ENCODE measurements at regions not wholly inside any gene's neighbourhood (a gene's known extent, or its start where the extent isn't known, plus 50 kb on each side); places are given as distances from the start of the nearest gene placed in this dataset.

DNA sequence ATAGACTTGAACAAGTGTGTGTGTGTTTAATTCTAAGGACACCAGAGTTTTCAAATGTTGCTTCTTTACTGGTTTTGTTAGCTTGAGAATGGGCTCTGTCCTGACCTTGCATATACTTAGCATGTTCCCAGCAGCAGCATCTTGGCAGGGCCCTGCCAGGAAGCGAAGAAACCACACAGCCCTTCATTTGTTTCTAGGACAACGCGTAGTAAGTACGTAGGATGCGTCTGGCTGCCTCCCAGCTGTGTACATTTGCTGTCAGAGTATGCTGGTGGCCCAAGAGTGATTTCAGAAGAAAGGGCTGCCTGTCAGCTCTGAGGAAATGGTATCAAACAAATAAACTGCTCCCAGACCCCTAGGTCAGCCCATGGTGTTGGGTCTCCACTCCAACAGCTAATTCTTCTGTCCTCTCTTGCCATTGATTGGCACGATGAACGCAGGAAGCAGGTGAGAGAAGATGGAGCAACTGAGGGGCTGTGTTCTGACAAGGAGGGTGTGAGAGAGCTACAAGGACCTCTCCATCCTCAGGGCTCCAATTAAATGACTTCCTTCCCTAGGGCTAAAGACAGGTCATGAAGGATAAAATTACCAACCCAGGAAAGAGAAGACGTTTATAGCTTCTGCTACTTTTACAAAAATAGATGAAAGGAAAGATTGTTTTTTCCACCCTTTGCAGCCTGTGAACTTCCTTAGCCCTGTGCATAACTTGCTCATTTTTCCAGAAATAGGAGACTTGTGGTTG, 55.9 kb upstream of the HDDC2 start:
- no peak for TF ChIP-seq POLR2A (IDR thresholded peaks at IDR 0.05)
- TF ChIP-seq, protein P1, sequence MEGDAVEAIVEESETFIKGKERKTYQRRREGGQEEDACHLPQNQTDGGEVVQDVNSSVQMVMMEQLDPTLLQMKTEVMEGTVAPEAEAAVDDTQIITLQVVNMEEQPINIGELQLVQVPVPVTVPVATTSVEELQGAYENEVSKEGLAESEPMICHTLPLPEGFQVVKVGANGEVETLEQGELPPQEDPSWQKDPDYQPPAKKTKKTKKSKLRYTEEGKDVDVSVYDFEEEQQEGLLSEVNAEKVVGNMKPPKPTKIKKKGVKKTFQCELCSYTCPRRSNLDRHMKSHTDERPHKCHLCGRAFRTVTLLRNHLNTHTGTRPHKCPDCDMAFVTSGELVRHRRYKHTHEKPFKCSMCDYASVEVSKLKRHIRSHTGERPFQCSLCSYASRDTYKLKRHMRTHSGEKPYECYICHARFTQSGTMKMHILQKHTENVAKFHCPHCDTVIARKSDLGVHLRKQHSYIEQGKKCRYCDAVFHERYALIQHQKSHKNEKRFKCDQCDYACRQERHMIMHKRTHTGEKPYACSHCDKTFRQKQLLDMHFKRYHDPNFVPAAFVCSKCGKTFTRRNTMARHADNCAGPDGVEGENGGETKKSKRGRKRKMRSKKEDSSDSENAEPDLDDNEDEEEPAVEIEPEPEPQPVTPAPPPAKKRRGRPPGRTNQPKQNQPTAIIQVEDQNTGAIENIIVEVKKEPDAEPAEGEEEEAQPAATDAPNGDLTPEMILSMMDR (IDR thresholded peaks at IDR 0.05), result no peak

Measured in vagina (tissue), 2 donors.